Lower lobe of right lung (tissue), 2 donors: ENCODE measurements at regions not wholly inside any gene's neighbourhood (a gene's known extent, or its start where the extent isn't known, plus 50 kb on each side); places are given as distances from the start of the nearest gene placed in this dataset.

Experiments
- ATAC-seq, 2 donors: fragments of 200-7000 bp; cut with Tn5 transposase; one replicate each; pipeline ENCODE4 v1.9.1; 2020 to 2022; ENCODE audit warnings: mild to moderate bottlenecking in 2 of 2, moderate library complexity in 2 of 2
- DNase-seq: peaks from one replicate; pipeline ENCODE4 v3.0.0-alpha.2; 2020
- H3K27ac ChIP-seq: fragments of 200-600 bp; one replicate; pipeline ENCODE4 v1.8.0; 2022
- H3K27me3 ChIP-seq: fragments of 200-600 bp; one replicate; pipeline ENCODE4 v1.8.0; 2022; ENCODE audit warnings: low read depth
- H3K36me3 ChIP-seq: fragments of 200-600 bp; one replicate; pipeline ENCODE4 v1.8.0; 2022; ENCODE audit warnings: mild to moderate bottlenecking
- H3K4me1 ChIP-seq: fragments of 200-600 bp; one replicate; pipeline ENCODE4 v1.8.0; 2022
- H3K4me3 ChIP-seq: fragments of 200-600 bp; one replicate; pipeline ENCODE4 v1.8.0; 2022; ENCODE audit warnings: mild to moderate bottlenecking
- H3K9me3 ChIP-seq: fragments of 200-600 bp; one replicate; pipeline ENCODE4 v1.8.0; 2022
- intact Hi-C: fragments of 100-400 bp; cut with DNase I; formaldehyde crosslinking; loops from one replicate; pipeline ENCODE4 v1.11.0; 2022
- TF ChIP-seq, protein P1 (sequence below): fragments of 200-600 bp; IDR thresholded peaks from one replicate; pipeline ENCODE4 v1.8.0; 2022; ENCODE audit warnings: antibody characterized with exemption, mild to moderate bottlenecking
- donor health status: DM: no; HTN: yes; CAD: no; lungs with severe emphysema.

- Histone ChIP-seq H3K36me3 (no peaks in the 10 kb centered on the region), H3K4me3 (no peak overlapping the region), H3K27ac (peak overlapping the region; percentile 27), H3K4me1 (no peaks in the 10 kb centered on the region), H3K9me3 (no peaks in the 10 kb centered on the region), H3K27me3 (no peaks in the 10 kb centered on the region)
- ATAC-seq (peak; percentile 65 to 86), DNase-seq (no peak)
- TF ChIP-seq, protein P1, sequence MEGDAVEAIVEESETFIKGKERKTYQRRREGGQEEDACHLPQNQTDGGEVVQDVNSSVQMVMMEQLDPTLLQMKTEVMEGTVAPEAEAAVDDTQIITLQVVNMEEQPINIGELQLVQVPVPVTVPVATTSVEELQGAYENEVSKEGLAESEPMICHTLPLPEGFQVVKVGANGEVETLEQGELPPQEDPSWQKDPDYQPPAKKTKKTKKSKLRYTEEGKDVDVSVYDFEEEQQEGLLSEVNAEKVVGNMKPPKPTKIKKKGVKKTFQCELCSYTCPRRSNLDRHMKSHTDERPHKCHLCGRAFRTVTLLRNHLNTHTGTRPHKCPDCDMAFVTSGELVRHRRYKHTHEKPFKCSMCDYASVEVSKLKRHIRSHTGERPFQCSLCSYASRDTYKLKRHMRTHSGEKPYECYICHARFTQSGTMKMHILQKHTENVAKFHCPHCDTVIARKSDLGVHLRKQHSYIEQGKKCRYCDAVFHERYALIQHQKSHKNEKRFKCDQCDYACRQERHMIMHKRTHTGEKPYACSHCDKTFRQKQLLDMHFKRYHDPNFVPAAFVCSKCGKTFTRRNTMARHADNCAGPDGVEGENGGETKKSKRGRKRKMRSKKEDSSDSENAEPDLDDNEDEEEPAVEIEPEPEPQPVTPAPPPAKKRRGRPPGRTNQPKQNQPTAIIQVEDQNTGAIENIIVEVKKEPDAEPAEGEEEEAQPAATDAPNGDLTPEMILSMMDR: no peak
- intact Hi-C loops: no loop called here
These were observed 281.9 kb downstream of the ZEB2 start for GRCh38 chr2:144237830-144238627.

DNA sequence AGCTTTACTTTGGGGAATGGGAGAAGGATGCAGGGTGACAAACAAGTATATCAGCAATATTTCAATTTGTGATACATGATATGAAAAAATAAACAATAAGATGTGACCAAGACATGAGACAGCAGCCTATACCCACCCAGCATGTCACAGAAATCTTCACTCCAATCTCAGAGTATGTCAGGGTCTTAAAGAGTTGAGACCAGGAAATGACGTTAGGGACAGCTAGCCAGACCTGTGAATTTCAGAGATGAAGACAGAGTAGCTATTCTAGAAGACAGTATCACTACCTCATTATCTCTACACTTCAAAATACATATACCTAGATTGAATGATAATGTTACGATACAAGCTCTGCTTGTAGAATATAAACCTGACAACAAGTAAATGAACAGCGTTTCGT lies 282.8 kb downstream of the ZEB2 start:
- Histone ChIP-seq H3K9me3 (no peaks in the 10 kb centered on the region), H3K36me3 (no peaks in the 10 kb centered on the region), H3K4me1 (no peaks in the 10 kb centered on the region), H3K27ac (no peak overlapping the region), H3K4me3 (no peak overlapping the region), H3K27me3 (no peaks in the 10 kb centered on the region)
- TF ChIP-seq, protein P1: no peak
- DNase-seq: no peak
- intact Hi-C loops: no loop called here
- ATAC-seq: no peak

DNA sequence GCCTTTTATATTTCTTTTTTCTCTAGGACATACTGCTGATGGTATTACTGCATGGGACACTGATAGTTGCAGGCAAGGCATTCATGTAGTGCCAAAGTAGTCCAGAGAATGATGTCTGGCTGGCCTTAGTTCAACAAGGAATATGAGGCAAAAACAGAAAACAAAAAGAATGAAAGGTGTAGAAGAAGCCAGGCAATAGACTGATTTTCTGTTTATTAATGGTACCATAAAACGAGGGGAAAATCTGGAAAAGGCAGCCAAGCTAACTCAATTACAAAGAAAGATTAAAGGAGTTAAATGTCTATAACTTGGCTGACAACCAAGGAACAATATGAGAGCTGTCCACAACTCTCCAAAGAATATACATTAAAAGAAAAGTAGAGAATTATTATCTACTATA lies 284.9 kb downstream of the ZEB2 start:
- TF ChIP-seq, protein P1: no peak
- no peaks in the 10 kb centered on the region for H3K9me3 ChIP-seq
- DNase-seq (no peak), ATAC-seq (no peak)
- H3K27me3 ChIP-seq: no peaks in the 10 kb centered on the region
- intact Hi-C loops: no loop called here
- H3K27ac ChIP-seq: no peak overlapping the region
- no peaks in the 10 kb centered on the region for H3K4me1 ChIP-seq
- no peaks in the 10 kb centered on the region for H3K36me3 ChIP-seq
- H3K4me3 ChIP-seq: no peak overlapping the region

DNA sequence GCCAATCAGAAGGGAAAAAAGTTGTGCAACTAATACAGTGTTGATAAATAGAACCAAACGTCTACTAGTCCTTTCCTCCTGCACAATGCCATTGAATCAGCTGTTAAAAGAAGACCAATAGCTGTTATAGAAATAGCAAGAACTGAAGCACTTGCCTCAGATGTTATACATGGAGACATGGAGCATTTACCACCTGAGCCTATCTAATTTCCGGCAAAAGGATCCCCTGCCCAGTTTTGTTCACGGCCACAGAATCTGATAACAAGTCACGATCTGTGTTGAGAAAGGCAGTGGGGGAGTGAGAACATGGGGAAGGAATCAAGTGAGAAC lies 285.4 kb downstream of the ZEB2 start:
- no peak overlapping the region for H3K27ac ChIP-seq
- intact Hi-C loops: no loop called here

DNA sequence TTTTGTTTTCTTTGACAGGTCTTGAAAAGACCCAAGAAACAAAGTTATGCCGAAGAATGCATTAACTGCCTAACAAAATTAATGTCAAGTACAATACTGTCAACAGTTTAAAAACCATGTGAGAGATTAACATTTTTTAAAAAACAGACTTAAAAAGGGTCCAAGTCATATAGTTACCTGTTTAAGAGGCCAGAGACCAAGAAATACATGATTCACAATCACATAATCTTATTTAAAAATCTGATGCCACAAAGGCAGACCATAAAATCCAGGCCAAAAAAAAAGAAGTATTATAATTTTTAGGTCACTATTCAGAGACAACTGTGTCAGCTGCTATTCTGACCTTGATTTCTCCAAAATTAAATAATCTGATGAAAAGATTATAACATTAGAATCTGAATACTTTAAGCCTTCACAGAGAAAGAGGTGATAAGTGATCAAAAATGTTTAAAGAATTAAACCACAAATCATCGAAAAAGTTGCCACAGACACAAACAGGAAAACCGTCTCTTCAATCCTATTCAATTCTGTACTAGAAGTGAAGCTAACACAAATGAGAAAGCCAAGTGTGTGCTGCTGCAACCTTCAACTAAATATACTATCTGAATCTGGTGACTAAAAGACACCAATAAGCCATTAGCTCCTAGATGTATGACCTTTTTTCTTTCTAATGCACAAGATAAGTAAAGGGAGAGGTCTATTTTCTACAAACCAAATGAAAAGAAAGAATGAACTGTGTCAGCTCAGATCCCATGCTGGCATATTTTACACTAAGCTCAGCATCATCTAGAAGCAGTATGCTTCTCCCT lies 286.0 kb downstream of the ZEB2 start:
- intact Hi-C loops: no loop called here
- Histone ChIP-seq H3K27ac (no peak overlapping the region), H3K27me3 (no peaks in the 10 kb centered on the region), H3K36me3 (no peaks in the 10 kb centered on the region), H3K9me3 (no peaks in the 10 kb centered on the region), H3K4me3 (no peak overlapping the region), H3K4me1 (no peaks in the 10 kb centered on the region)
- DNase-seq (no peak), ATAC-seq (no peak)
- TF ChIP-seq, protein P1: no peak

More for the DNA sequence above, 285.4 kb downstream of the ZEB2 start:
- ATAC-seq: no peak
- no peak for DNase-seq
- TF ChIP-seq, protein P1: no peak
- Histone ChIP-seq H3K9me3 (no peaks in the 10 kb centered on the region), H3K36me3 (no peaks in the 10 kb centered on the region), H3K4me1 (no peaks in the 10 kb centered on the region), H3K4me3 (no peak overlapping the region), H3K27me3 (no peaks in the 10 kb centered on the region)
